HCT116 (cell line): ENCODE measurements at regions not wholly inside any gene's neighbourhood (a gene's known extent, or its start where the extent isn't known, plus 50 kb on each side); places are given as distances from the start of the nearest gene placed in this dataset.

ENCODE experiments used
- ATAC-seq: fragments of 200-7000 bp; cut with Tn5 transposase; 2 replicates; pipeline ENCODE4 v1.9.1; 2020; ENCODE audit warnings: mild to moderate bottlenecking, moderate library complexity
- BruUV-seq: library from RNA; stranded (reverse); fragments of 400-500 nt; replicated peaks from 2 replicates; lab custom pipeline; 2021; lab: Mats Ljungman, UMichigan
- CTCF ChIA-PET: fragments of 300-600 bp; sonication (Branson Sonifier 250); formaldehyde crosslinking; loops from one replicate; lab custom pipeline; 2021; ENCODE audit warnings: antibody characterized with exemption; lab: Charles Lee
- POLR2A ChIA-PET: fragments of 300-600, 350-600 bp; sonication (Branson Sonifier 250); formaldehyde crosslinking; loops from one replicate; lab custom pipeline; 2021; ENCODE audit warnings: antibody characterized with exemption; lab: Charles Lee
- RAD21 ChIA-PET, 2 experiments: fragments of 300-600 bp; sonication (Branson Sonifier 250); formaldehyde crosslinking; loops; one replicate each; lab custom pipeline; 2023; ENCODE audit warnings: low total read pairs in 2 of 2; ENCODE audit not compliant: uncharacterized antibody in 2 of 2, unreplicated experiment in 2 of 2, low non-redundant PET in 1 of 2; lab: Charles Lee
- DNase-seq: peaks from one replicate; pipeline ENCODE4 v3.0.0-alpha.2; 2010; ENCODE audit warnings: low read depth, low spot score
- H2AFZ ChIP-seq: fragments of 200-600 bp; shearing (Covaris generic), sonication (generic); 2 replicates; pipeline ENCODE4 v1.6.1; 2017; ENCODE audit warnings: low read depth, mixed run types, mixed read lengths, antibody characterized with exemption, low read length; ENCODE audit not compliant: poor library complexity, severe bottlenecking
- H3K27ac ChIP-seq: 2 replicates; pipeline ENCODE4 v1.5.1; 2012; ENCODE audit warnings: low read depth, low read length
- H3K27me3 ChIP-seq: fragments of 200-600 bp; sonication (generic); 2 replicates; pipeline ENCODE4 v1.6.1; 2016; ENCODE audit warnings: mixed run types, low read length, mixed read lengths; ENCODE audit not compliant: insufficient read depth
- H3K36me3 ChIP-seq, 2 experiments: fragments of 200-500 bp in 1 of 2; fragments of 200-600 bp in 1 of 2; sonication (Bioruptor generic) in 1 of 2; sonication (generic) in 1 of 2; 2 replicates each; pipeline versions ENCODE4 v1.5.1 to v1.6.1; 2014 to 2016; ENCODE audit warnings: low read length in 2 of 2, inconsistent platforms in 1 of 2, mixed read lengths in 1 of 2, mixed run types in 1 of 2; ENCODE audit not compliant: insufficient read depth in 2 of 2, control insufficient read depth in 1 of 2
- H3K4me1 ChIP-seq, 2 experiments: fragments of 200-600 bp in 1 of 2; sonication (generic) in 1 of 2; 2 replicates each; pipeline versions ENCODE4 v1.5.1 to v1.6.1; 2012 to 2017; ENCODE audit warnings: low read length in 2 of 2, inconsistent platforms in 1 of 2, mild to moderate bottlenecking in 1 of 2, mixed read lengths in 1 of 2, mixed run types in 1 of 2, moderate library complexity in 1 of 2; ENCODE audit not compliant: insufficient read depth in 2 of 2, control insufficient read depth in 1 of 2
- H3K4me2 ChIP-seq: fragments of 200-600 bp; sonication (generic); 2 replicates; pipeline ENCODE4 v1.6.1; 2017; ENCODE audit warnings: mixed run types, low read length, mixed read lengths
- H3K4me3 ChIP-seq, 2 experiments: fragments of 200-600 bp in 1 of 2; sonication (generic) in 1 of 2; replicated peaks in 1 of 2; 2 replicates each; pipeline ENCODE4 v1.5.1; 2011 to 2016; ENCODE audit warnings: low read length in 2 of 2, control low read depth in 1 of 2, low read depth in 1 of 2, mild to moderate bottlenecking in 1 of 2, mixed read lengths in 1 of 2, mixed run types in 1 of 2
- H3K79me2 ChIP-seq: fragments of 200-600 bp; sonication (generic); 2 replicates; pipeline ENCODE4 v1.6.1; 2017; ENCODE audit warnings: mild to moderate bottlenecking, mixed run types, low read length, moderate library complexity, mixed read lengths; ENCODE audit not compliant: insufficient read depth
- H3K9ac ChIP-seq: fragments of 200-600 bp; sonication (generic); 2 replicates; pipeline ENCODE4 v1.6.1; 2016; ENCODE audit warnings: low read length, mixed read lengths
- H3K9me2 ChIP-seq: fragments of 200-600 bp; sonication (generic), shearing (Covaris generic); 2 replicates; pipeline ENCODE4 v1.6.1; 2017; ENCODE audit warnings: mixed run types, mild to moderate bottlenecking, moderate library complexity; ENCODE audit not compliant: insufficient read depth
- H3K9me3 ChIP-seq, 2 experiments: fragments of 200-500 bp in 1 of 2; fragments of 200-600 bp in 1 of 2; sonication (Bioruptor generic) in 1 of 2; sonication (generic) in 1 of 2; 2 replicates each; pipeline ENCODE4 v1.6.1; 2014 to 2017; ENCODE audit warnings: low read length in 2 of 2, mixed read lengths in 2 of 2, inconsistent platforms in 1 of 2, low read depth in 1 of 2, mild to moderate bottlenecking in 1 of 2, mixed run types in 1 of 2, moderate library complexity in 1 of 2; ENCODE audit not compliant: control insufficient read depth in 1 of 2, insufficient read depth in 1 of 2
- H4K20me1 ChIP-seq: fragments of 200-600 bp; sonication (generic), shearing (Covaris generic); 2 replicates; pipeline ENCODE4 v1.6.1; 2017; ENCODE audit warnings: mixed run types, mild to moderate bottlenecking, moderate library complexity; ENCODE audit not compliant: insufficient read depth
- CBX3 ChIP-seq: IDR thresholded peaks from 2 replicates; pipeline ENCODE4 v1.6.1; 2012; ENCODE audit warnings: low read depth
- ELF1 ChIP-seq: IDR thresholded peaks from 2 replicates; pipeline ENCODE4 v1.6.1; 2012; ENCODE audit warnings: low read depth, borderline replicate concordance
- EZH2 ChIP-seq: fragments of 200-600 bp; sonication (generic); IDR thresholded peaks from 2 replicates; pipeline ENCODE4 v1.6.1; 2017; ENCODE audit warnings: antibody characterized with exemption, mixed run types
- EZH2phosphoT487 ChIP-seq: fragments of 200-600 bp; IDR thresholded peaks from 2 replicates; pipeline ENCODE4 v1.6.1; 2018; ENCODE audit warnings: antibody characterized with exemption, borderline replicate concordance
- JUND ChIP-seq: IDR thresholded peaks from 2 replicates; pipeline ENCODE4 v1.6.1; 2012
- POLR2A ChIP-seq: IDR thresholded peaks from 2 replicates; pipeline ENCODE4 v1.7.0; 2011; ENCODE audit warnings: borderline replicate concordance; ENCODE audit not compliant: insufficient read depth, insufficient read length; ENCODE audit errors: extremely low read depth
- POLR2AphosphoS5 ChIP-seq: IDR thresholded peaks from 2 replicates; pipeline ENCODE4 v1.6.1; 2011; ENCODE audit warnings: mild to moderate bottlenecking, low read depth, low read length, moderate library complexity
- REST ChIP-seq: IDR thresholded peaks from 2 replicates; pipeline ENCODE4 v1.6.1; 2012; ENCODE audit warnings: low read depth
- SIN3A ChIP-seq: IDR thresholded peaks from 2 replicates; pipeline ENCODE4 v1.6.1; 2012; ENCODE audit warnings: low read depth
- SRF ChIP-seq: IDR thresholded peaks from 2 replicates; pipeline ENCODE4 v1.6.1; 2012; ENCODE audit warnings: low read depth
- YY1 ChIP-seq: IDR thresholded peaks from 2 replicates; pipeline ENCODE4 v1.6.1; 2011; ENCODE audit warnings: low read length, low read depth, moderate library complexity, mild to moderate bottlenecking; ENCODE audit not compliant: insufficient replicate concordance; ENCODE audit errors: extremely low read depth
- ZFX ChIP-seq: fragments of 450-650 bp; IDR thresholded peaks from 2 replicates; pipeline ENCODE4 v1.6.1; 2017
- ZNF274 ChIP-seq: fragments of 200-500 bp; sonication (Bioruptor generic); IDR thresholded peaks from 2 replicates; pipeline ENCODE4 v1.6.1; 2014; ENCODE audit warnings: mild to moderate bottlenecking, low read depth, low read length, inconsistent platforms
- intact Hi-C: fragments of 100-400 bp; cut with micrococcal nuclease; formaldehyde crosslinking; loops from 2 replicates; pipeline ENCODE4 v1.10.0; 2022
- TF ChIP-seq, protein P1 (sequence below): IDR thresholded peaks from 2 replicates; pipeline ENCODE4 v1.6.1; 2012

DNA sequence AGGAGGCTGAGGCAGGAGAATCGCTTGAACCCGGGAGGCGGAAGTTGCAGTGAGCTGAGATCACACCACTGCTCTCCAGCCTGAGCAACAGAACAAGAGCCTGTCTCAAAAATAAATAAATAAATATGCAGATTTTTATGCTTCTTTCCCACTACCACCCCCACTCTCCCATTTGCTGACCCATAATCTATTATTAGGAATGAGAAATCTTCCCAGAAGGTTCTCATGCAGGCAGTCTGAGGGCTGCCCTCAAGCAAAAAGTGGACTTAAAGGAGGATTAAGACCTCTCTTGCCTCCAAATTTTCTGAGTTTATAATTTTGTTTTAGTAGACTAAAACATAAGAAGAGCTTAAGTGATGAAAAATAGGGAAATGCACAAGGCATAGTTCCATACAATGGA lies 85.2 kb upstream of the TOMM7 start (continued):
- TF ChIP-seq POLR2A: no peak
- TF ChIP-seq SRF: no peak
- no peak for TF ChIP-seq EZH2phosphoT487

DNA sequence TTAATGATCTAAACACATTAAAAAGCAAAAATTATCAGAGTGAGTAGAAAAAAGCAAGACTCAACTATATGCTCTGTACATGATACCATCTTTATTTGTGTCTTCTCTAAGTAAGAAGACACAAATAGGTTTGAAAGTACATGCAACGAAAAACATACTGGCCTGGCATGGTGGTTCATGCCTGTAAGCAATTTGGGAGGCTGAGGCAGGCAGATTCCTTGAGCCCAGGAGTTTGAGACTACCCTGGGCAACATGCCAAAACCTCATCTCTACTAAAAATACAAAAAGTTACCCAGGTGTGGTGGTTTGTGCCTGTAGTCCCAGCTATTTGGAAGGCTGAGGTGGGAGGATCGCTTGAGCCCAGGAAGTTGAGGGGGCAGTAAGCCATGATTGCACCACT lies 78.1 kb upstream of the TOMM7 start:
- no TSS peak for BruUV-seq
- H3K9ac ChIP-seq: no peak overlapping the region
- intact Hi-C loops: no loop called here
- H3K27ac ChIP-seq: no peak overlapping the region
- H3K79me2 ChIP-seq: no peaks in the 10 kb centered on the region
- ChIA-PET CTCF (no interaction called here), POLR2A (no interaction called here), RAD21 (no interaction called here)
- no peaks in the 10 kb centered on the region for H3K9me3 ChIP-seq
- no peak overlapping the region for H3K4me3 ChIP-seq
- no peaks in the 10 kb centered on the region for H3K36me3 ChIP-seq
- peaks cover 0 to 10% of the 10 kb centered on the region in 2 experiments; a peak in 2 of 4 replicates for H3K4me1 ChIP-seq
- no peaks in the 10 kb centered on the region for H4K20me1 ChIP-seq
- DNase-seq: no peak
- H2AFZ ChIP-seq: no peak overlapping the region
- H3K27me3 ChIP-seq: no peaks in the 10 kb centered on the region
- H3K9me2 ChIP-seq: no peaks in the 10 kb centered on the region
- no peak overlapping the region for H3K4me2 ChIP-seq
- no peak for TF ChIP-seq YY1
- no peak for TF ChIP-seq ZNF274
- no peak for TF ChIP-seq ZFX
- no peak for TF ChIP-seq POLR2AphosphoS5
- TF ChIP-seq REST: no peak
- TF ChIP-seq, protein P1, sequence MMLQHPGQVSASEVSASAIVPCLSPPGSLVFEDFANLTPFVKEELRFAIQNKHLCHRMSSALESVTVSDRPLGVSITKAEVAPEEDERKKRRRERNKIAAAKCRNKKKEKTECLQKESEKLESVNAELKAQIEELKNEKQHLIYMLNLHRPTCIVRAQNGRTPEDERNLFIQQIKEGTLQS: no peak
- no peak for TF ChIP-seq POLR2A
- TF ChIP-seq JUND: no peak
- TF ChIP-seq ELF1: no peak
- TF ChIP-seq EZH2: no peak
- no peak for TF ChIP-seq CBX3
- no peak for TF ChIP-seq SIN3A
- TF ChIP-seq, all 23 proteins: peak for 0
- ATAC-seq: no peak
